ENCODE measurements at regions not wholly inside any gene's neighbourhood (a gene's known extent, or its start where the extent isn't known, plus 50 kb on each side); places are given as distances from the start of the nearest gene placed in this dataset.

DNA sequence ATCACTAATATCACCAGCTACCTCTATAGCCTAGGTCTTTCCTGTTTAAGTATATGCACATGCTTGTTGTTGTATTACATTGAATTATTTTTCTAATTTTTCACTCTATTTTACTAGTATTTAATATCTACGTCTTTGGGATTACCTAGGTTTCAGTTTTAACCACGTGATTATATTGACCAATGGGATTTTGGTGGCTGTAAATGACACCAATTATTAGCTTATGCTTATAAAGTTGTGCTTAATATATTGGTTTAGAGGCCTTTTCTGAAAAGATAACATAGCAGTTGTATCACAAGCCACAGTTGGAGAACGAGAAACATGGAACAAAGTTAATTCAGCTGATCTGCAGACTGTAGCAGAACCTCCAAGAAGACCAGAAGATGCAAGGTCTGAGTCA, 104.8 kb upstream of the PRDM9 start:
- TF ChIP-seq, protein P1, sequence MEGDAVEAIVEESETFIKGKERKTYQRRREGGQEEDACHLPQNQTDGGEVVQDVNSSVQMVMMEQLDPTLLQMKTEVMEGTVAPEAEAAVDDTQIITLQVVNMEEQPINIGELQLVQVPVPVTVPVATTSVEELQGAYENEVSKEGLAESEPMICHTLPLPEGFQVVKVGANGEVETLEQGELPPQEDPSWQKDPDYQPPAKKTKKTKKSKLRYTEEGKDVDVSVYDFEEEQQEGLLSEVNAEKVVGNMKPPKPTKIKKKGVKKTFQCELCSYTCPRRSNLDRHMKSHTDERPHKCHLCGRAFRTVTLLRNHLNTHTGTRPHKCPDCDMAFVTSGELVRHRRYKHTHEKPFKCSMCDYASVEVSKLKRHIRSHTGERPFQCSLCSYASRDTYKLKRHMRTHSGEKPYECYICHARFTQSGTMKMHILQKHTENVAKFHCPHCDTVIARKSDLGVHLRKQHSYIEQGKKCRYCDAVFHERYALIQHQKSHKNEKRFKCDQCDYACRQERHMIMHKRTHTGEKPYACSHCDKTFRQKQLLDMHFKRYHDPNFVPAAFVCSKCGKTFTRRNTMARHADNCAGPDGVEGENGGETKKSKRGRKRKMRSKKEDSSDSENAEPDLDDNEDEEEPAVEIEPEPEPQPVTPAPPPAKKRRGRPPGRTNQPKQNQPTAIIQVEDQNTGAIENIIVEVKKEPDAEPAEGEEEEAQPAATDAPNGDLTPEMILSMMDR (IDR thresholded peaks at IDR 0.05), result no peak
- TF ChIP-seq POLR2A (IDR thresholded peaks at IDR 0.05) (no peak), EP300 (IDR thresholded peaks at IDR 0.05) (no peak)
